WTC11 (cell line): ENCODE measurements at regions not wholly inside any gene's neighbourhood (a gene's known extent, or its start where the extent isn't known, plus 50 kb on each side); places are given as distances from the start of the nearest gene placed in this dataset.
A peak's percentile ranks its signal among the peaks of the same experiment; 100 is the strongest.

ENCODE experiments used
- ATAC-seq: fragments of 200-7000 bp; cut with Tn5 transposase; 2 replicates; pipeline ENCODE4 v1.10.0; 2021; ENCODE audit warnings: mild to moderate bottlenecking, moderate library complexity
- CTCF ChIA-PET: fragments of 300-600 bp; sonication (Branson Sonifier 250); formaldehyde crosslinking; loops from one replicate; lab custom pipeline; 2021; ENCODE audit warnings: antibody characterized with exemption; lab: Charles Lee
- POLR2A ChIA-PET: fragments of 350-600 bp; sonication (Branson Sonifier 250); formaldehyde crosslinking; loops from one replicate; lab custom pipeline; 2021; ENCODE audit warnings: antibody characterized with exemption; lab: Charles Lee
- DNase-seq: peaks from one replicate; pipeline ENCODE4 v3.0.0; 2021; ENCODE audit warnings: low spot score
- H3K27ac Mint-ChIP-seq: 2 replicates; pipeline ENCODE4 v1.8.0; 2021; ENCODE audit warnings: mixed read lengths
- H3K27me3 Mint-ChIP-seq: 2 replicates; pipeline ENCODE4 v1.8.0; 2021; ENCODE audit warnings: low read depth, mild to moderate bottlenecking, moderate library complexity, mixed read lengths
- H3K36me3 Mint-ChIP-seq: 2 replicates; pipeline ENCODE4 v1.8.0; 2021; ENCODE audit warnings: mixed read lengths
- H3K4me1 Mint-ChIP-seq: 2 replicates; pipeline ENCODE4 v1.8.0; 2022; ENCODE audit warnings: mixed read lengths
- H3K4me3 Mint-ChIP-seq: 2 replicates; pipeline ENCODE4 v1.8.0; 2021; ENCODE audit warnings: mild to moderate bottlenecking, moderate library complexity, mixed read lengths
- H3K9me3 Mint-ChIP-seq: 2 replicates; pipeline ENCODE4 v1.8.0; 2021; ENCODE audit warnings: mixed read lengths
- CBFB ChIP-seq: sonication (generic); formaldehyde crosslinking; IDR thresholded peaks from 2 replicates; pipeline ENCODE4 v1.8.1; 2022; ENCODE audit warnings: mild to moderate bottlenecking, low read depth, missing genetic modification reagents
- ELF4 ChIP-seq: sonication (generic); formaldehyde crosslinking; IDR thresholded peaks from 2 replicates; pipeline ENCODE4 v1.8.1; 2022; ENCODE audit warnings: low read depth, mild to moderate bottlenecking, moderate library complexity, missing genetic modification reagents
- ESRRA ChIP-seq: sonication (generic); formaldehyde crosslinking; IDR thresholded peaks from 2 replicates; pipeline ENCODE4 v1.8.1; 2022; ENCODE audit warnings: mild to moderate bottlenecking, missing genetic modification reagents, borderline replicate concordance
- GTF2I ChIP-seq: fragments of 250-450 bp; sonication (Bioruptor Pico); conservative IDR thresholded peaks from 2 replicates; pipeline ENCODE4 v1.4.0; 2021; ENCODE audit warnings: mild to moderate bottlenecking
- JAZF1 ChIP-seq: fragments of 250-450 bp; sonication (Bioruptor Pico); IDR thresholded peaks from 2 replicates; pipeline ENCODE4 v1.9.0; 2021; ENCODE audit warnings: moderate library complexity, mild to moderate bottlenecking, inconsistent platforms
- MYBL2 ChIP-seq: sonication (generic); formaldehyde crosslinking; IDR thresholded peaks from 2 replicates; pipeline ENCODE4 v1.8.1; 2023; ENCODE audit warnings: mild to moderate bottlenecking, moderate library complexity, missing genetic modification reagents
- NFYB ChIP-seq: sonication (generic); formaldehyde crosslinking; conservative IDR thresholded peaks from 2 replicates; pipeline ENCODE4 v1.8.0; 2022; ENCODE audit warnings: low read depth, missing genetic modification reagents
- RELA ChIP-seq: sonication (generic); formaldehyde crosslinking; IDR thresholded peaks from 2 replicates; pipeline ENCODE4 v1.8.1; 2022; ENCODE audit warnings: missing genetic modification reagents, mild to moderate bottlenecking, borderline replicate concordance
- ZNF121 ChIP-seq: sonication (generic); formaldehyde crosslinking; IDR thresholded peaks from 2 replicates; pipeline ENCODE4 v1.8.0; 2023; ENCODE audit warnings: missing genetic modification reagents
- ZNF396 ChIP-seq: fragments of 250-450 bp; sonication (Bioruptor Pico); IDR thresholded peaks from 2 replicates; pipeline ENCODE4 v1.8.0; 2021; ENCODE audit warnings: mild to moderate bottlenecking, moderate library complexity, borderline replicate concordance
- TF ChIP-seq, protein P1 (sequence below): sonication (generic); formaldehyde crosslinking; IDR thresholded peaks from 2 replicates; pipeline ENCODE4 v1.8.1; 2023; ENCODE audit warnings: mild to moderate bottlenecking, missing genetic modification reagents, moderate library complexity
- TF ChIP-seq, protein P2 (sequence below): fragments of 250-450 bp; sonication (Bioruptor Pico); IDR thresholded peaks from 2 replicates; pipeline ENCODE4 v1.9.0; 2021; ENCODE audit warnings: moderate library complexity, mild to moderate bottlenecking, inconsistent platforms, borderline replicate concordance
- TF ChIP-seq, protein P3 (sequence below): sonication (generic); formaldehyde crosslinking; IDR thresholded peaks from 2 replicates; pipeline ENCODE4 v1.8.1; 2022; ENCODE audit warnings: mild to moderate bottlenecking, missing genetic modification reagents, moderate library complexity, borderline replicate concordance
- TF ChIP-seq, protein P4 (sequence below): sonication (generic); formaldehyde crosslinking; IDR thresholded peaks from 2 replicates; pipeline ENCODE4 v1.8.0; 2022; ENCODE audit warnings: missing genetic modification reagents
- TF ChIP-seq, protein P5 (sequence below): sonication (generic); formaldehyde crosslinking; IDR thresholded peaks from 2 replicates; pipeline ENCODE4 v1.8.0; 2023; ENCODE audit warnings: missing genetic modification reagents
- TF ChIP-seq, protein P6 (sequence below): sonication (generic); formaldehyde crosslinking; IDR thresholded peaks from 2 replicates; pipeline ENCODE4 v1.8.0; 2022; ENCODE audit warnings: mild to moderate bottlenecking, missing genetic modification reagents
- TF ChIP-seq, protein P7 (sequence below): sonication (generic); formaldehyde crosslinking; IDR thresholded peaks from 2 replicates; pipeline ENCODE4 v1.8.0; 2022; ENCODE audit warnings: mild to moderate bottlenecking, missing genetic modification reagents

DNA sequence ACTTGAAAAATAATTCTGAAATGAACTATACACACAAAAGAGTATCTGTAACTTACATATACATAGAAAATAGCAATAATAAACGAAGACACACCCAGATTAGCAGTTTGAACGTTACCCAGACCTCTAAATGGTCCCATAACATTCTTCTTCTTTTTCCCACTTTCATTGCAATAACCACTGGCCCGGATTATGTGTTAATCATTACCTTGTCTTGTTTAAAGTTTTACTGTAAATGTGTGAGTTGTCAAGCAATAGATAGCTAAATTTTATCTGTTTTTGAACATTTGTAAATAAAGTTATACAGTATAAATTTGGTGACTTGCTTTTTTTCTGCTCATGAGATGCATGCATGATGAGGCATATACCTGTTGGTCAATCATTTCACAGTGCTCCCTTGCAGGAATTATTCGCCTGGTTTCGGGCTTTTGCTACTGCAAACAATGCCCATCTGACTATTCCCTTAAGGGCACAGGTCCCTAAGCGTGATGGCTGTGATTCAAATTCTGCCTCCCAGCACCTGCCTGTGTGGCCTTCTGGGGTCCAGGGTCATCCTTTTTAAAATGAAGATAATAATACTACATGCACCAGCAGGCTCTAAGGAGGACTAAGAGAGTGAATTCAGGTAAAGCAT lies 66.1 kb downstream of the GADD45G start:
- DNase-seq = no peak
- no peak for ATAC-seq
- ChIA-PET CTCF (interaction anchor here (1.3 kb wide), 1 partner anchor 73 kb away, joined by 3 read pairs; no protein-coding TSS in a partner anchor), POLR2A (no interaction called here)
- H3K4me3 Mint-ChIP-seq = no peak overlapping the region
- H3K27ac Mint-ChIP-seq = no peak overlapping the region
- H3K4me1 Mint-ChIP-seq = peaks cover 33% of the 10 kb centered on the region
- peaks cover 6% of the 10 kb centered on the region for H3K27me3 Mint-ChIP-seq
- peaks cover 15% of the 10 kb centered on the region for H3K9me3 Mint-ChIP-seq
- H3K36me3 Mint-ChIP-seq = peaks cover 8% of the 10 kb centered on the region
- TF ChIP-seq, protein P1, sequence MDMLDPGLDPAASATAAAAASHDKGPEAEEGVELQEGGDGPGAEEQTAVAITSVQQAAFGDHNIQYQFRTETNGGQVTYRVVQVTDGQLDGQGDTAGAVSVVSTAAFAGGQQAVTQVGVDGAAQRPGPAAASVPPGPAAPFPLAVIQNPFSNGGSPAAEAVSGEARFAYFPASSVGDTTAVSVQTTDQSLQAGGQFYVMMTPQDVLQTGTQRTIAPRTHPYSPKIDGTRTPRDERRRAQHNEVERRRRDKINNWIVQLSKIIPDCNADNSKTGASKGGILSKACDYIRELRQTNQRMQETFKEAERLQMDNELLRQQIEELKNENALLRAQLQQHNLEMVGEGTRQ = no peak
- TF ChIP-seq ZNF396 (CRISPR knock-in tag) (no peak), ELF4 (CRISPR knock-in tag) (no peak), MYBL2 (CRISPR knock-in tag) (no peak), JAZF1 (CRISPR knock-in tag) (no peak), NFYB (CRISPR knock-in tag) (no peak), ESRRA (no peak), GTF2I (CRISPR knock-in tag) (no peak), ZNF121 (CRISPR knock-in tag) (no peak), RELA (no peak)
- TF ChIP-seq, protein P2, sequence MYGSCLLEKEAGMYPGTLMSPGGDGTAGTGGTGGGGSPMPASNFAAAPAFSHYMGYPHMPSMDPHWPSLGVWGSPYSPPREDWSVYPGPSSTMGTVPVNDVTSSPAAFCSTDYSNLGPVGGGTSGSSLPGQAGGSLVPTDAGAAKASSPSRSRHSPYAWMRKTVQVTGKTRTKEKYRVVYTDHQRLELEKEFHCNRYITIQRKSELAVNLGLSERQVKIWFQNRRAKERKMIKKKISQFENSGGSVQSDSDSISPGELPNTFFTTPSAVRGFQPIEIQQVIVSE (CRISPR knock-in tag) = no peak
- TF ChIP-seq, protein P3, sequence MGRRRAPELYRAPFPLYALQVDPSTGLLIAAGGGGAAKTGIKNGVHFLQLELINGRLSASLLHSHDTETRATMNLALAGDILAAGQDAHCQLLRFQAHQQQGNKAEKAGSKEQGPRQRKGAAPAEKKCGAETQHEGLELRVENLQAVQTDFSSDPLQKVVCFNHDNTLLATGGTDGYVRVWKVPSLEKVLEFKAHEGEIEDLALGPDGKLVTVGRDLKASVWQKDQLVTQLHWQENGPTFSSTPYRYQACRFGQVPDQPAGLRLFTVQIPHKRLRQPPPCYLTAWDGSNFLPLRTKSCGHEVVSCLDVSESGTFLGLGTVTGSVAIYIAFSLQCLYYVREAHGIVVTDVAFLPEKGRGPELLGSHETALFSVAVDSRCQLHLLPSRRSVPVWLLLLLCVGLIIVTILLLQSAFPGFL = no peak
- TF ChIP-seq, protein P4, sequence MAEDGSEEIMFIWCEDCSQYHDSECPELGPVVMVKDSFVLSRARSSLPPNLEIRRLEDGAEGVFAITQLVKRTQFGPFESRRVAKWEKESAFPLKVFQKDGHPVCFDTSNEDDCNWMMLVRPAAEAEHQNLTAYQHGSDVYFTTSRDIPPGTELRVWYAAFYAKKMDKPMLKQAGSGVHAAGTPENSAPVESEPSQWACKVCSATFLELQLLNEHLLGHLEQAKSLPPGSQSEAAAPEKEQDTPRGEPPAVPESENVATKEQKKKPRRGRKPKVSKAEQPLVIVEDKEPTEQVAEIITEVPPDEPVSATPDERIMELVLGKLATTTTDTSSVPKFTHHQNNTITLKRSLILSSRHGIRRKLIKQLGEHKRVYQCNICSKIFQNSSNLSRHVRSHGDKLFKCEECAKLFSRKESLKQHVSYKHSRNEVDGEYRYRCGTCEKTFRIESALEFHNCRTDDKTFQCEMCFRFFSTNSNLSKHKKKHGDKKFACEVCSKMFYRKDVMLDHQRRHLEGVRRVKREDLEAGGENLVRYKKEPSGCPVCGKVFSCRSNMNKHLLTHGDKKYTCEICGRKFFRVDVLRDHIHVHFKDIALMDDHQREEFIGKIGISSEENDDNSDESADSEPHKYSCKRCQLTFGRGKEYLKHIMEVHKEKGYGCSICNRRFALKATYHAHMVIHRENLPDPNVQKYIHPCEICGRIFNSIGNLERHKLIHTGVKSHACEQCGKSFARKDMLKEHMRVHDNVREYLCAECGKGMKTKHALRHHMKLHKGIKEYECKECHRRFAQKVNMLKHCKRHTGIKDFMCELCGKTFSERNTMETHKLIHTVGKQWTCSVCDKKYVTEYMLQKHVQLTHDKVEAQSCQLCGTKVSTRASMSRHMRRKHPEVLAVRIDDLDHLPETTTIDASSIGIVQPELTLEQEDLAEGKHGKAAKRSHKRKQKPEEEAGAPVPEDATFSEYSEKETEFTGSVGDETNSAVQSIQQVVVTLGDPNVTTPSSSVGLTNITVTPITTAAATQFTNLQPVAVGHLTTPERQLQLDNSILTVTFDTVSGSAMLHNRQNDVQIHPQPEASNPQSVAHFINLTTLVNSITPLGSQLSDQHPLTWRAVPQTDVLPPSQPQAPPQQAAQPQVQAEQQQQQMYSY (CRISPR knock-in tag) = no peak

DNA sequence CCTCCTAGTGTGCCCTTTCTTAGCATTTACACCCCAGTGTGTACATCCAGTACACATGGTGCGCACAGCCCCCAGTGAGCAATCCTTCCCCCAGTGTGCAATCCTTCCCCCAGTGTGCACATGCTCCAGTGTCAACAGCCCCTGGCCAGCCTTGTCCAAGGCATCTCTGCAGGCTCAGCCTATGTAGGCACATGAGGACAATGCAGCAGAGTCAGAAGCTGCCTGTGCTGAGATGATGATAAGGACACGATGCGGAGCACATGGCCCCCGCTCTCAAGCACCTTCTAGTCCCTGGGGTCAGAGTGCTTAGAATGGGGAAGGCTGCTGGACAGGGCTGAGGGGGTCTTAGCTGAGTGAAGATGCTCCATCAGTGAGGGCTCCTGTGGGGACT lies 69.8 kb downstream of the GADD45G start:
- CTCF ChIA-PET = interaction anchor here (0.7 to 1.8 kb wide), 7 partner anchors 14 to 82 kb away, joined by 3 to 23 read pairs (median 5); partner anchors contain the start of gene GADD45G
- ATAC-seq (no peak), DNase-seq (no peak)
- POLR2A ChIA-PET = interaction anchor here (1.0 to 1.2 kb wide), 3 partner anchors 10 to 71 kb away, joined by 3 to 6 read pairs (median 4); partner anchors contain the start of gene GADD45G
- Mint-ChIP-seq H3K27me3 (peaks cover 16% of the 10 kb centered on the region), H3K9me3 (peaks cover 15% of the 10 kb centered on the region), H3K4me3 (no peak overlapping the region), H3K36me3 (peaks cover 12% of the 10 kb centered on the region), H3K4me1 (peaks cover 62% of the 10 kb centered on the region), H3K27ac (no peak overlapping the region)
- TF ChIP-seq, protein P5, sequence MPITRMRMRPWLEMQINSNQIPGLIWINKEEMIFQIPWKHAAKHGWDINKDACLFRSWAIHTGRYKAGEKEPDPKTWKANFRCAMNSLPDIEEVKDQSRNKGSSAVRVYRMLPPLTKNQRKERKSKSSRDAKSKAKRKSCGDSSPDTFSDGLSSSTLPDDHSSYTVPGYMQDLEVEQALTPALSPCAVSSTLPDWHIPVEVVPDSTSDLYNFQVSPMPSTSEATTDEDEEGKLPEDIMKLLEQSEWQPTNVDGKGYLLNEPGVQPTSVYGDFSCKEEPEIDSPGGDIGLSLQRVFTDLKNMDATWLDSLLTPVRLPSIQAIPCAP (CRISPR knock-in tag) = no peak
- TF ChIP-seq, protein P6, sequence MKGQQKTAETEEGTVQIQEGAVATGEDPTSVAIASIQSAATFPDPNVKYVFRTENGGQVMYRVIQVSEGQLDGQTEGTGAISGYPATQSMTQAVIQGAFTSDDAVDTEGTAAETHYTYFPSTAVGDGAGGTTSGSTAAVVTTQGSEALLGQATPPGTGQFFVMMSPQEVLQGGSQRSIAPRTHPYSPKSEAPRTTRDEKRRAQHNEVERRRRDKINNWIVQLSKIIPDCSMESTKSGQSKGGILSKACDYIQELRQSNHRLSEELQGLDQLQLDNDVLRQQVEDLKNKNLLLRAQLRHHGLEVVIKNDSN (CRISPR knock-in tag) = 0 out of 2 replicates have a peak, but pooled peaks have one; percentile 48
- TF ChIP-seq, protein P7, sequence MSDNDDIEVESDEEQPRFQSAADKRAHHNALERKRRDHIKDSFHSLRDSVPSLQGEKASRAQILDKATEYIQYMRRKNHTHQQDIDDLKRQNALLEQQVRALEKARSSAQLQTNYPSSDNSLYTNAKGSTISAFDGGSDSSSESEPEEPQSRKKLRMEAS (CRISPR knock-in tag) = peak; percentile 14; the same call in 1 of the 2 replicates
- no peak for TF ChIP-seq CBFB (CRISPR knock-in tag)
